Left kidney (tissue), 1 donor: ENCODE measurements at regions not wholly inside any gene's neighbourhood (a gene's known extent, or its start where the extent isn't known, plus 50 kb on each side); places are given as distances from the start of the nearest gene placed in this dataset.

ENCODE experiments used
- DNase-seq: peaks from one replicate; pipeline ENCODE4 v3.0.0-alpha.2; 2013

DNA sequence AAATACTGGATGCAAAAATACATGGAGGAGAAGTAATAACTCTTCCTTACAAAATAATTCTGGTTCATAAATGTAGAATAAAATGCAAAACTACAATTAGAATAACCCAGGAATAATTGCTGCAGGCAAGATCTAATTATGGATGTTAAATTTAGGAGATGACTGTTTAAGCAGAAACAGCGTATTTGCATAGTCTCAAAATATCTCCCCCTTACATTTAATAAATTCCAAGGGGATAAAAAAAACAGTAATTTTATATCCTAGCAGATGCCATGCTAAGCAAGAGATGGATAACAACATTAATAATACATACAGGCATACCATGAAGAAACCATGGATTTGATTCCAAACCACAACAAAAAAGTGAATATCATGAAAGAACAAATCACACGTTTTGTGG, 1253.1 kb upstream of the MIR17HG start:
- no peak for DNase-seq

GRCh38 chr13:90098577-90098976, 1248.9 kb upstream of the MIR17HG start:
- no peak for DNase-seq

- DNase-seq, result no peak
Measured at GRCh38 chr13:90099847-90100246, 1247.6 kb upstream of the MIR17HG start.

DNA sequence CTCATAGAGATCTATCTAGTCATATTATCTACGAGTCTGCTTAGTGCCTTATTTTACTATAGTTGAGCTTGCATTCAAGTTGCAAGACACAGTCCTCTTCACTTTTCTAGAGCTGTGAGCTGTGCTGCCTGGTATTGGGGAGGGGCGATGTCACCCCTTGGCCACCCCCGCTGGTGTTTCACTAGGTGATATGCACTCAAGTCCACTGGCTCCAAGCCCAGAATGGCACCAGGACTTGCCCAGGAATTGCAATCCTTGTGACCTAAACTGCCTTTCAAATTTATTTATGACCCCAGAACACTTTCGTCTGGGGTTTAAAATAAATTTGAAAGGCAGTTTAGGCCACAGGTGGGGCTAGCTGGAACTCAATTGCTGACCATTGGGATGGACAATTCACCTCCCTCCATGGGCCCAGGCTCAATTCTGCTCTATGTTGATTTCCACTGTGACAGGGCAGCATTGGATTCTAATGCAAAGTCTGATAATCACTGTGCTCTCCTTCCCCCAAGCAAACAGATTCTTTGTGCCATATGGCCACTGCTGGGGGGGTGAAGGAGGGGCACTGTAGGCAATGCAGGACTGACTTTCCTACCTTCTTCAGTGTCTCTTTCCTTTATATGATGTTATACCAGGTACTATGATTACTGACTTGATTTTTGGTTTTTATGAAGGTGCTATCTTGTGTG, 1244.2 kb upstream of the MIR17HG start:
- no peak for DNase-seq

DNA sequence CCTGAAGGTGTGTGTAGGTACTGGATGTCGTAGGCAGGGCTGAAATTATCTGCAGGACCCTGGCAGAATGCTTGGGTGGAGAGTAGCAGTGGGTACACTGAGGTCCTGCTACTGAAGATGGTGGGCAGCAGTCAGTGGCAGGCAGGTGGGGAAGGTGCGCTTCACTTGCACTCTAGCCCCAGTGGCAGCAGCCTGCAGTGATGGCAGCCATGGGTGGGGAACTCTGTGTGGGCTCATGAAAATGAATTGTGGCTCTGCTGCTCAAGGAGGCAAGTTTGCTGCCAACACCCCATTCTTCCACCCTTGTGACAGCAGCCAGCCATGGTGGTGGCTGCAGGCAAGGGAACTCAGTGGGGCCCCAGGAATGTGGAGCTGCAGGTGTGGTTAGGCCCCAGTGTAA, 1242.7 kb upstream of the MIR17HG start:
- DNase-seq, result no peak

DNA sequence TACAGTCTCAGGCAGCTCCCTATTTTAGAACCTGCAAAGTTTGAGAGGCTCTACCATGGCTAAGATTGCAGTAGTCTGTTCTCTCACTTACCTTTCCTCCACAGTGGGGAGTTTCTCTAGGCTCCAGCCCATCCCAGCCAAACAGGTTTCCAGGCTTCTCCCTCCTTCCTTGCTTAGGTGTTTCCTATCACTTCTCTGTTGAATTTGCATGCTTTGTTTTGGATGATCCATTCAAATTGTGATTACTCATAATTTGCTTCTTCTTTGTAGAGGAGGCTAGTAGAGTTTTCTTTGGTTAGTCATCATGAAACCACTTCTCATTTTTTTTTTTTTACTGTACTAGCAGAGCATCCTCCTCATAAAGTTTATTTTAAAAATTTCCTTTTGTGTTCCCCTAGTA, 1242.2 kb upstream of the MIR17HG start:
- DNase-seq, result no peak

DNA sequence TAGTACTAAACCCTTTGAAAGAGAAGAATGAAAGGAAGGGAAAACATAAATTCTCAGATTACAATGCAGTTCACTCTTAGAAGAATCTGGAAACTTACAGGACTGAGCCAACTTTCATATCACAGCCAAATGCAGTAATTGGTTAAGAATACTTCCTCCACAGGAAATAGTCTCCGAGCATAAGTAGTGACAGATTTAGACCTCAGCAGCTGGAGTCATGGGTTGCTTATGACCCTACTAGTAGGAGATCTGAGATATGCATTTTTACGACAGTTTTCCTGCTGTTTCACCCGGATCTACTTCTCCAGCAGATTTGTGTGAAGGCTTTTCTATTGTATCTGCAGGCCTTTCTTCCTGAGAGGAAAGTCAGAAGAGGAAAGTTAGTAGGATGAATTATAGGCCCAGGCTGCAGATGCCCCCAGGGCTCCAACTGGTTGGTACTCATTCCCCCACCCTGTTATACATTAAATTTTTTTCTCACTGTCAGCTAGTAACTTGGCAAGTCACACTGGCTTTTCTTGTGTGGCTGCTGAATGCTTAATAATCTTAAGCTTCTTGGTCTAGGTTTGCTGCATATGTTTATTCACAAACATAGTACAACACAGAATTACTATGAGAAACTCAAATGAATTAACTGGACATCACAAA, 1241.5 kb upstream of the MIR17HG start:
- peak; percentile 7 for DNase-seq

DNA sequence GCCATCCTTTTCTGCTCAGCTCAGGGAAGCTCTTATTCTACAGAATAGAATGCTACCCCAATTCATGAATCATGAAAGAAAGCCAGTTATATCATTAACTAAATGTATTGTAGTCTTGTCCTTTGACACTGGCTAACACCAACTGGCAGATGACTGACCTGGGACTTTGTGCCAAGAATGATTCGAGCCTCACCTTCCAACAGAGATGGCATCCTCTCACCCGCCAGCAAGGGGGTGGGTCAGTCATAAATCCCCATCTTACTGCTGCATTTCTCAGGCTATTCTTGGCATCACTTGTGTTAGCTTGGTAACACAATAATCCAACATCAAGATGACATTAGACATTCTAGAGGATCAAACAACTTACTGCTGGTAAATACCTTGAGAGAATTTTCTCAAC, 1239.8 kb upstream of the MIR17HG start:
- DNase-seq, result no peak

- DNase-seq, result no peak
Measured at GRCh38 chr13:90108547-90108946, 1238.9 kb upstream of the MIR17HG start.

- no peak for DNase-seq
Measured at GRCh38 chr13:90116121-90116520, 1231.4 kb upstream of the MIR17HG start.

DNA sequence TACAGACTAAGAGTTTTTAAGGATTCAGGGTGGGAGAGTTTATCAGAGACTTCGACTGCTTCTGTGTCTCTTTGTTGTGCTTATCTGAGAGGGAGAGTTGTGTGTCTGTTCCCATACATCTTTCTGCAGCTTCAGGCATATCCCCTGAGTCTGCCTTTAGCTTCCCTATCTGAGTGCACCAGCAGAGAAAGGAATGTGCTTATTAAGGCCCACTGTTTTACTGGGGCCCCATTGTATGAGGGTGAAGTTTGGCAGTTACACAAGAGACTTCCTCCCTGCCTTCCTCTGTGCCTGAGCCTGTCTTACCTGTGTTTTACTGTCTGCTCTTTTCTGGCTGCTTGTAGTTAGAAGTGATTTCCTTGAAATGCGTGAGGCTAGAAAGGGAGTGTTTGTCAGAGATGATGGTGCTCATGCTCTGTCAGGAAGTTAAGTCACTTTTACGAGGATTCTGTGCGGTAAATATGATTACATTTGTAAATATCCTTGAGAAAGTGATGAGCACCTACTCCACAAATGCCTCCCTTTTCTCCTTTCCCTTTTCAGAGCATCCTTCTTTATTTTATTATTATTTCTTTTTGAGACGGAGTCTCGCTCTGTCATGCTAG, 1228.9 kb upstream of the MIR17HG start:
- no peak for DNase-seq

DNA sequence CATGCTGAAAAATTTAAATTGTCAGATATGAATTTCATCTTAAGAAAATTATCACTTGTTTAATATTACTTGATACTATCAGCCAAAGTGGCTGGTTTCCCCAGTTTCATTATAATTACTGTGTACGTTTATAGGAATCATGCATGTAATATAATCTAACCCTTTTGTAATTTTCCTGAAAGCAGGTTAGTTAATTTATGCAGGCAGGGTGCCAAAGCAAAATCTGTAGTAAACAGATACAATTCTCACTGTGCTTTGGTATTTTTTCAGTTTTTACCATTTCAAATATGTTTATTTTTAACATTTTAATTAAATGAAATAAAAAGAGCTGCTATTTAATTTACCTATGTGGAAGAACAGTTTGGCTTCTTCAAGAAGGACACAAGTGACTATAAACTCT, 1227.5 kb upstream of the MIR17HG start:
- DNase-seq, result no peak

DNA sequence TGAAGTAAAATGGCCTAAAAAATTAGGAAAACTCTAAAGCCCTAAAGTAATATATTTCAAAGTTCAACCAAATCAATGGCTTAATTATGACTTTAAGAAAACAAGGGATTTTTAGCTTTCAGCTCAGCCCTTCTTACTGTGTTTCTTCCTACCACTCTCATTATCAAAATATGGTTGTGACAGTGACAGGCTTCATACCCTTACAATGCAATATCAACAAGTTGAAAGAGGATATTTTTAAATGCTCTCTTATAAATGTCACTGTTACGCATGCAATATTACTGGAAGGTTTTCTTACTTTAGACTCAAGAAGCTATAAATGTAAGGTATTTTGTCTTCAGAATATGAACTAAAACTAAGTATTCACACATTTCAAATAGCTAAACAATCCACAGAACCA, 1225.7 kb upstream of the MIR17HG start:
- no peak for DNase-seq

DNA sequence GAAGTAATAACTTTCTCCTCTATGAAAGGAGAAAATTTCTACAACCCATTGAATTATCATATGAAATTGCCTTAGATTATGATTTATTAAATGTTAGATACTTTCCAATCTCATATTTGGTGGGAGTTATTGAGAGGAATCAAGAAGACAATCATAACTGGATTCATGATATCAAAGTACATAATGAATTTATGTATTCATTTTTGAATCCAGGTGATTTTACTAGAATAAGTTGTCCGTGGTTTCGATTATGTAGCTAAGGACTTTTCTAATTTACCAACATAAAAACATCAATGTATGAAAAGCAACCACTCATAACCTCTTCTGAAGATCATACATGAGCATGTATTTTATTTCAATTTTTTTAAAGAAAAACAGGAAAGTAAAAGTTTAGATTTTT, 1225.0 kb upstream of the MIR17HG start:
- no peak for DNase-seq

DNA sequence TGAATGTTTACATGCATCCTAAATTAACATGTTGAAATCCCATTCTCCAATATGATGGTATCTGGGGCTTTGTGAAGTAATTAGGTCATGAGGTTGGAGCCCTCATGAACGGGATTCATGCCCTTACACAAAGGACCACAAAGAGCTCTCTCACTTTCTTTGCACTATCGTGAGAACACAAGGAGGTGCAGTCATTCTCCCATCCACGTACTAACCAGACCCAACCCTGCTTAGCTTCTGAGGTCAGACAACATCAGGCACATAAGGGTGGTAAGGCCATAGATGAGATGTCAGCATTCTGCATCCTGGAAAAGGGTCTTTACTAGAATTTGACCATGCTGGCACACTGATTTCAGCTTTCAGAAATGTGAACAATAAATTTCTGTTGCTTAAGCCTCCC, 1211.9 kb upstream of the MIR17HG start:
- DNase-seq, result no peak

GRCh38 chr13:90142251-90142650, 1205.2 kb upstream of the MIR17HG start:
- DNase-seq, result no peak

DNA sequence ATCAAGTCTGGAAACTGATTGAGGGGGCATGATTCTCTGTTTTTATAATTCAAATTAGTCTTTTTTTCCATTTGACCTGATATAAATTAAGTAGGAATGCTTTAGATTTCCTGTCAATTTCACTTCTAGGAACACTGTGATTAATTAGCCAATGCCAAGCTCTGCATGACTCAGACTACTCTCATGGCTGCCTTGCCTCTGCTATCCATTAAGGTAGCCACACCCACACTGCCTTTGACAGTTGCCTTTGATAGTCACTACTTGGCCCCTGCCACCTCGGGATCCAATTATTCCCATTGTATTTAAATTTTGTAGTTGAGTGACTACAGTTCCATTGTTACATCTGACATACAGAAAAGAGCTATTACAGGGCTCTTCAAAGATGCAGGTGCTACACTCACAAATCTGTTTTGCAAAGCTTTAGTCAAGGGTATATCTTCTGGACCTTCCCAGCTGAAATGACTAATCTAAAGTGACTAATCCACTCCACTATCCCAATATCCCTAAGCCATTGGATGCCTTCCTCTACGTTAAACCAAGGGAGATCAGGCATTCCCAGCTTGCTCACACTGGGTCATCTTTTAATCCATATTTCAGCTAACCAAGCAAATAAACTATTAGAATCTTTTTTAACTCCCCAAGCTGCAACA, 1193.1 kb upstream of the MIR17HG start:
- DNase-seq, result no peak

GRCh38 chr13:90156390-90156789, 1191.1 kb upstream of the MIR17HG start:
- no peak for DNase-seq

DNA sequence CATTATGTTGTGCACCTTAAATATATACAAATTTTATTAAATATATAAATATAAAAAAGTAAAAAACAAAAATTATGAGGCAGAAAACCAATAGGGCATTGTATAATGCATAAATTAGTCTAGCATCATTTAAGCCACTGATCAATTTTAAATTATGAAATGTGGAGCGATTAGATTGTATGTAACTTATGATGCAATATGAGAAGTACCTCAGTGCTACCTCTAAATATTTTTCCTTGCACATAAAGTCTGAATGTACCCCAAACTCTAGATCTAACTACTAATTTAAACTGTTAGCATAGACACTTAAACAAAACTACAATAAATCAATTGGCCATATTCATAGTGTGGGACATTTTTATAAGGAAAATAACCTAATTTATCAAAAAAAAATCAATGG, 1178.5 kb upstream of the MIR17HG start:
- DNase-seq, result no peak

DNA sequence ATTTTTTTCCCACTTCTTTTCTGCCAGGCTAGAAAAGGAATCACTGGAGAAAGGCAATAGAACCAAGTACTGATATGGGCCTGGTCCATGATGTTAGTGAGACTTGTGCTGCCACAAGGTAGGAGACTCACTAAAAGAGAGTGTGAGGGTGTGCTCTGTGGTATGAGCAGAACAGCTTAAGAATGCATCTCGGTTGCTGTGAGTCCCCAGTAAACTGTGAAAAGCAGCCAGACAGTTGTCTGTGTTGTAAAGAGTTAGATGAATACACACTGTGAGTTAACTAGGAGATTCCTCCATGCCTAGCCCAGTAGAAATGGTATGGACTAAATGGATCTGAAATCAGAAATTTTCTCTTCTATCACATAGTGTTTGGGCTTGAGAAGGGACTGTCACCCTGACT, 1177.3 kb upstream of the MIR17HG start:
- DNase-seq, result no peak

- DNase-seq, result no peak
Measured at GRCh38 chr13:90171649-90172048, 1175.8 kb upstream of the MIR17HG start.

DNA sequence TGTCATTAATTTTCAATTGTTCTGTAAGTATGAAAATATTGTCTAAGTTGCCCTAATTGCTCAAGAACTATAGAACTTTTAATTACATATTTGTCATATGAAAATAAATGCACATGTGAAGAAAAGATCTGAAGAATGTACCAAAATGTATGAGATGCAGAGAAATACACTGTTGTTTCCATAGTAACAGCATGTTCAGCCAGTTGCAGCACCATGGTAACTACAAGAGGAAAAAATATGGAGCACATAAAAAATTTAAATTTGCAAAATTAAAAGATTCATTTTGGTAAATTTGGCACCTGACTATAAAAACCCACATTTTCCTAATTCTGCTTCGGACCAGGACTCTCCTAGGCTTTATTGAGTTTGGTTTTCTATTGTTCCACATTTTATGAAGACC, 1170.0 kb upstream of the MIR17HG start:
- DNase-seq, result no peak

DNA sequence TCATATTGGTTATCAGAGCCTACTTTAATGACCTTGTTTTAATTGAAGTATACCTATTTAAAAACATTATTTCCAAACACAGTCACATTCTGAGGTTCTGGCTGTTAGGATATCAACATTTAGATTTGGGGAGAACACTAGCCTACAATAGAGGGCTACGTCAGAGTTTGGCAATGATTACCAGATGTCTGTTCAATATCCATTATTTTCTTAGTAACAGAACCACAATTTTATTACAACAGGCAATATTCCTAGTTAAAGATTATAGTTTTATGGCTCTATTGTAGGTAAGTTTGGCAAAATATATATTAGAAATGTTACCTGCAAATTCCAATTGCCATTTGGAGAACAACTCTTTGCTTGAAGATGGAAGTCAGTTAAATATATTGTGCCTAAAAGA, 1163.1 kb upstream of the MIR17HG start:
- no peak for DNase-seq
